Ovary (tissue), 7 donors: ENCODE measurements at regions not wholly inside any gene's neighbourhood (a gene's known extent, or its start where the extent isn't known, plus 50 kb on each side); places are given as distances from the start of the nearest gene placed in this dataset.

ENCODE experiments used
- DNase-seq, 5 donors: peaks; one replicate each; pipeline ENCODE4 v3.0.0-alpha.2; 2019 to 2020
- H3K27ac ChIP-seq, 2 donors: fragments of 200-600 bp; one replicate each; pipeline versions ENCODE4 v1.5.1 to v1.8.0; 2019 to 2022
- H3K27me3 ChIP-seq: fragments of 200-600 bp; one replicate; pipeline ENCODE4 v1.8.0; 2022
- H3K36me3 ChIP-seq: fragments of 200-600 bp; sonication (generic); one replicate; pipeline ENCODE4 v1.5.1; 2019
- H3K4me1 ChIP-seq: one replicate; pipeline ENCODE4 v1.8.1; 2013; ENCODE audit warnings: mild to moderate bottlenecking, moderate library complexity; ENCODE audit not compliant: insufficient read depth
- H3K4me3 ChIP-seq: fragments of 200-600 bp; sonication (generic); one replicate; pipeline ENCODE4 v1.5.1; 2017
- H3K9me3 ChIP-seq, 2 donors: fragments of 200-600 bp in 1 of 2; sonication (generic) in 1 of 2; one replicate each; pipeline versions ENCODE4 v1.5.1 to v1.8.1; 2013 to 2019; ENCODE audit warnings: mild to moderate bottlenecking in 1 of 2, moderate library complexity in 1 of 2
- CTCF ChIP-seq, 3 donors: fragments of 450-650 bp in 2 of 3; fragments of 200-600 bp in 1 of 3; IDR thresholded peaks; one replicate each; pipeline versions ENCODE4 v1.5.1 to v1.8.0; 2016 to 2022; ENCODE audit warnings: antibody characterized with exemption in 3 of 3, mild to moderate bottlenecking in 1 of 3
- EP300 ChIP-seq: sonication (generic); formaldehyde crosslinking; IDR thresholded peaks from one replicate; pipeline ENCODE4 v1.6.1; 2017; ENCODE audit warnings: antibody characterized with exemption
- POLR2A ChIP-seq: fragments of 450-650 bp; IDR thresholded peaks from one replicate; pipeline ENCODE4 v1.6.1; 2017; ENCODE audit warnings: antibody characterized with exemption, mild to moderate bottlenecking, moderate library complexity
- WGBS, 3 donors: extraction: QIAGEN DNeasy Blood & Tissue Kit in 1 of 3; methylation state at CpG; one replicate each; pipeline versions ENCODE4 v1.1.5 to v1.1.7; 2013 to 2017; 5-methylcytosine and 5-hydroxymethylcytosine counted together
- intact Hi-C, 4 donors: fragments of 100-400 bp; cut with DNase I; formaldehyde crosslinking; loops; one replicate each; pipeline versions ENCODE4 v1.11.0 to v1.15.1; 2022 to 2023
- donor health status: DM: no; HTN: no; CAD: no; lungs with moderate emphysema.
- donor health status: DM: no; HTN: no; CAD: no.
- donor health status: Bipolar disorder and iron deficiency.
- donor health status: DM: no; HTN: no; CAD: no.
- donor health status: DM: yes; HTN: yes; CAD: no.

DNA sequence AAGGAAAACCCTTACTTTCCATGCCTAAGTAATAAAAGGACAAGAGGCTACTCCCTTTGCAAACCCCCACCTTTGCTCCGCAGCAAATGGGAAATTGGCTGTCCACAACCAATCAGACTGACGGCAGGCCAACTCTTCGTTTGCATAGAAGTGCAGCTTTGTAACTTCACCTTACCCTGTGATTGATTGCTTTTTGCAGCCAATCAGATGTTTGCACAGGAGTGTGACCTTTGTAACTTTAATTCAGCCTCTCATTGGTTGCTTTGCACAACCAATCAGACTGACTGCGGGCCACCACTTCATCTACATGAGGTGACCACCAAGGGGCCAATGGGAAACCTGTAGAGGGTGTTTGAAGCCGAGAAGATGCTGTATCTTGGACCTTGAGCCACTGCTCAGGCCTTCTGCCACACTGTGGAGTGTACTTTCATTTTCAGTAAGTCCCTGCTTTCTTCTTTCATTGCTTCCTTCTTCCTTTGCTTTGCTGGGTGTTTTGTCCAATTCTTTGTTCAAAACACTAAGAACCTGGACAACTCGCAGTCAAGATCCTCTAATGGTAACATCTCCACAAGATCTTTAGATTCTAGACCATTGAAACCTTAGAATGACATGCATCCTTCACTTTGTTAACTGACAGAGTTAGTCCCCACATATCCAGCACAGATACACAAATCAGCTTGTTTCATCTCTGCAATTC, 51.3 kb upstream of the FREM1 start:
- Histone ChIP-seq H3K4me3 (no peak overlapping the region), H3K4me1 (no peaks in the 10 kb centered on the region), H3K9me3 (no peaks in the 10 kb centered on the region), H3K27me3 (no peaks in the 10 kb centered on the region), H3K36me3 (no peaks in the 10 kb centered on the region), H3K27ac (no peak overlapping the region)
- TF ChIP-seq CTCF (IDR thresholded peaks at IDR 0.05) (no peak), POLR2A (no peak), EP300 (no peak)
- no peak for DNase-seq
- intact Hi-C loops = no loop called here
- WGBS, 3 donors = 87 to 91% (median 88%) methylated on average over 6 of the region's 6 CpGs

- 80 to 87% (median 84%) methylated on average over 4 of the region's 4 CpGs for WGBS, 3 donors
- peaks cover 1% of the 10 kb centered on the region for H3K4me1 ChIP-seq
- DNase-seq = no peak
Measured at GRCh38 chr9:14960881-14961280, 50.7 kb upstream of the FREM1 start.

More at GRCh38 chr9:14960881-14961280, 50.7 kb upstream of the FREM1 start:
- no peak for TF ChIP-seq CTCF (IDR thresholded peaks at IDR 0.05)
- TF ChIP-seq POLR2A = no peak
- TF ChIP-seq EP300 = no peak
- Histone ChIP-seq H3K27me3 (no peaks in the 10 kb centered on the region), H3K27ac (no peak overlapping the region), H3K9me3 (no peaks in the 10 kb centered on the region), H3K4me3 (no peak overlapping the region), H3K36me3 (no peaks in the 10 kb centered on the region)
- intact Hi-C loops = no loop called here
